IMR-90 (cell line): ENCODE measurements at regions not wholly inside any gene's neighbourhood (a gene's known extent, or its start where the extent isn't known, plus 50 kb on each side); places are given as distances from the start of the nearest gene placed in this dataset.

ENCODE experiments used
- ATAC-seq: fragments of 200-7000 bp; cut with Tn5 transposase; 2 replicates; pipeline ENCODE4 v1.9.1; 2020; ENCODE audit warnings: low read depth, mild to moderate bottlenecking, moderate library complexity
- BruUV-seq: library from RNA; stranded (reverse); fragments of 400-500 nt; replicated peaks from 2 replicates; lab custom pipeline; 2021; lab: Mats Ljungman, UMichigan
- CTCF ChIA-PET: fragments of 300-600 bp; formaldehyde crosslinking; extraction: SDS; loops from one replicate; lab custom pipeline; 2021; ENCODE audit warnings: antibody characterized with exemption; lab: Yijun Ruan, JAX
- POLR2A ChIA-PET: fragments of 300-600 bp; sonication (Branson Sonifier 250); formaldehyde crosslinking; loops from one replicate; lab custom pipeline; 2022; ENCODE audit warnings: antibody characterized with exemption; ENCODE audit not compliant: unreplicated experiment; lab: Charles Lee
- DNase-seq: peaks from one replicate; pipeline ENCODE4 v3.0.0; 2013
- H2AFZ ChIP-seq: replicated peaks from 2 replicates; pipeline ENCODE3; 2013; ENCODE audit warnings: low read length, mild to moderate bottlenecking; ENCODE audit not compliant: poor library complexity
- H2AK5ac ChIP-seq: 2 replicates; pipeline ENCODE4 v1.6.1; 2013; ENCODE audit warnings: low read depth, low read length, inconsistent platforms
- H2AK9ac ChIP-seq: replicated peaks from 2 replicates; pipeline ENCODE3; 2013; ENCODE audit warnings: mild to moderate bottlenecking, low read depth, low read length, moderate library complexity; ENCODE audit not compliant: poor library complexity
- H2BK120ac ChIP-seq: 2 replicates; pipeline ENCODE4 v1.6.1; 2013; ENCODE audit warnings: low read depth, low read length, inconsistent platforms
- H2BK15ac ChIP-seq: 3 replicates; pipeline ENCODE4 v1.6.1; 2013; ENCODE audit warnings: low read depth, low read length, inconsistent platforms
- H2BK20ac ChIP-seq: 2 replicates; pipeline ENCODE4 v1.6.1; 2013; ENCODE audit warnings: low read depth, mild to moderate bottlenecking, inconsistent platforms, low read length, moderate library complexity
- H2BK5ac ChIP-seq: 2 replicates; pipeline ENCODE4 v1.6.1; 2013; ENCODE audit warnings: mild to moderate bottlenecking, low read depth, low read length, inconsistent platforms; ENCODE audit not compliant: poor library complexity, severe bottlenecking
- H3K14ac ChIP-seq: replicated peaks from 2 replicates; pipeline ENCODE4 v1.6.1; 2013; ENCODE audit warnings: low read depth, low read length, inconsistent platforms
- H3K18ac ChIP-seq: 2 replicates; pipeline ENCODE4 v1.6.1; 2013; ENCODE audit warnings: low read depth, low read length, control low read depth
- H3K23ac ChIP-seq: 2 replicates; pipeline ENCODE4 v1.6.1; 2013; ENCODE audit warnings: low read depth, low read length, inconsistent platforms
- H3K27ac ChIP-seq: 2 replicates; pipeline ENCODE4 v1.5.1; 2013; ENCODE audit warnings: mild to moderate bottlenecking, control low read depth, low read length; ENCODE audit not compliant: insufficient read depth
- H3K27me3 ChIP-seq: 2 replicates; pipeline ENCODE4 v1.6.1; 2013; ENCODE audit warnings: low read length; ENCODE audit not compliant: control insufficient read depth, insufficient read depth
- H3K36me3 ChIP-seq: 2 replicates; pipeline ENCODE4 v1.6.1; 2013; ENCODE audit warnings: low read length, mixed read lengths; ENCODE audit not compliant: control insufficient read depth, insufficient read depth
- H3K4ac ChIP-seq: 2 replicates; pipeline ENCODE4 v1.6.1; 2013; ENCODE audit warnings: low read depth, low read length, inconsistent platforms
- H3K4me1 ChIP-seq: 2 replicates; pipeline ENCODE4 v1.6.1; 2013; ENCODE audit warnings: low read length, mixed read lengths; ENCODE audit not compliant: control insufficient read depth, insufficient read depth
- H3K4me2 ChIP-seq: 2 replicates; pipeline ENCODE4 v1.6.1; 2013; ENCODE audit warnings: low read depth, mild to moderate bottlenecking, control low read depth, low read length, moderate library complexity
- H3K4me3 ChIP-seq: 2 replicates; pipeline ENCODE4 v1.5.1; 2013; ENCODE audit warnings: low read depth, mild to moderate bottlenecking, control low read depth, low read length, moderate library complexity; ENCODE audit not compliant: insufficient read depth
- H3K56ac ChIP-seq: 2 replicates; pipeline ENCODE4 v1.6.1; 2013; ENCODE audit warnings: low read length, inconsistent platforms; ENCODE audit not compliant: insufficient read depth; ENCODE audit errors: extremely low read depth
- H3K79me1 ChIP-seq, 2 experiments: 2 replicates each; pipeline ENCODE4 v1.6.1; 2013; ENCODE audit warnings: low read length in 2 of 2, inconsistent platforms in 1 of 2, low read depth in 1 of 2
- H3K9ac ChIP-seq: 2 replicates; pipeline ENCODE4 v1.6.1; 2013; ENCODE audit warnings: low read depth, low read length, control low read depth
- H3K9me1 ChIP-seq: 2 replicates; pipeline ENCODE4 v1.6.1; 2013; ENCODE audit warnings: low read length, inconsistent platforms; ENCODE audit not compliant: insufficient read depth
- H3K9me3 ChIP-seq: 2 replicates; pipeline ENCODE4 v1.6.1; 2013; ENCODE audit warnings: low read length; ENCODE audit not compliant: control insufficient read depth, insufficient read depth
- H4K20me1 ChIP-seq: 2 replicates; pipeline ENCODE4 v1.6.1; 2013; ENCODE audit warnings: low read length, inconsistent platforms; ENCODE audit not compliant: insufficient read depth
- H4K5ac ChIP-seq: 2 replicates; pipeline ENCODE4 v1.6.1; 2013; ENCODE audit warnings: mild to moderate bottlenecking, low read depth, low read length, control low read depth
- H4K8ac ChIP-seq, 2 experiments: 2 replicates each; pipeline ENCODE4 v1.6.1; 2013; ENCODE audit warnings: low read depth in 2 of 2, low read length in 2 of 2, control low read depth in 1 of 2, inconsistent platforms in 1 of 2
- H4K91ac ChIP-seq: 2 replicates; pipeline ENCODE4 v1.6.1; 2013; ENCODE audit warnings: low read depth, low read length, inconsistent platforms; ENCODE audit not compliant: insufficient read depth
- BHLHE40 ChIP-seq: fragments of 150-350 bp; IDR thresholded peaks from 2 replicates; pipeline ENCODE4 v1.6.1; 2016; ENCODE audit warnings: mild to moderate bottlenecking, low read depth, low read length
- CEBPB ChIP-seq: IDR thresholded peaks from 2 replicates; pipeline ENCODE4 v1.6.1; 2012; ENCODE audit warnings: low read depth, low read length, improper control_type of control experiment
- CHD1 ChIP-seq: IDR thresholded peaks from 2 replicates; pipeline ENCODE4 v1.6.1; 2012; ENCODE audit warnings: low read depth, low read length, improper control_type of control experiment
- FOS ChIP-seq: fragments of 150-350 bp; IDR thresholded peaks from 2 replicates; pipeline ENCODE4 v1.6.1; 2016; ENCODE audit warnings: low read depth, low read length
- MAFK ChIP-seq: IDR thresholded peaks from 2 replicates; pipeline ENCODE4 v1.6.1; 2012; ENCODE audit warnings: low read depth, low read length, improper control_type of control experiment
- MAZ ChIP-seq: IDR thresholded peaks from 2 replicates; pipeline ENCODE4 v1.6.1; 2012; ENCODE audit warnings: low read depth, mild to moderate bottlenecking, low read length, improper control_type of control experiment, moderate library complexity, borderline replicate concordance
- MXI1 ChIP-seq: IDR thresholded peaks from 2 replicates; pipeline ENCODE4 v1.6.1; 2012; ENCODE audit warnings: low read depth, mild to moderate bottlenecking, low read length, moderate library complexity, borderline replicate concordance
- NFE2L2 ChIP-seq: fragments of 150-350 bp; IDR thresholded peaks from 2 replicates; pipeline ENCODE4 v1.6.1; 2016; ENCODE audit warnings: low read depth, mild to moderate bottlenecking, low read length
- POLR2A ChIP-seq: IDR thresholded peaks from 2 replicates; pipeline ENCODE4 v1.6.1; 2012; ENCODE audit warnings: mild to moderate bottlenecking, low read depth, low read length
- RAD21 ChIP-seq: IDR thresholded peaks from 2 replicates; pipeline ENCODE4 v1.6.1; 2012; ENCODE audit warnings: low read length, improper control_type of control experiment
- RCOR1 ChIP-seq: IDR thresholded peaks from 2 replicates; pipeline ENCODE4 v1.6.1; 2012; ENCODE audit warnings: mild to moderate bottlenecking, low read length, improper control_type of control experiment; ENCODE audit not compliant: insufficient replicate concordance
- RFX5 ChIP-seq: IDR thresholded peaks from 2 replicates; pipeline ENCODE4 v1.8.0; 2012; ENCODE audit warnings: low read depth, mild to moderate bottlenecking, low read length, moderate library complexity
- SMC3 ChIP-seq: fragments of 150-350 bp; IDR thresholded peaks from 2 replicates; pipeline ENCODE4 v1.6.1; 2016; ENCODE audit warnings: low read depth, mild to moderate bottlenecking, antibody characterized with exemption, low read length, moderate library complexity
- WGBS, 2 experiments: methylation state at CpG; one replicate each; pipeline versions ENCODE4 v1.1.5 to v1.1.7; 2013; ENCODE audit warnings: missing lambda C conversion rate in 2 of 2; ENCODE audit not compliant: insufficient read length in 1 of 2; ENCODE audit errors: extremely low coverage in 2 of 2; 5-methylcytosine and 5-hydroxymethylcytosine counted together
- dilution Hi-C: fragments of 300-500 bp; cut with HindIII; formaldehyde crosslinking; loops from one replicate; pipeline ENCODE4 v1.14.3; 2018; ENCODE audit warnings: low sequenced_read_pairs; ENCODE audit not compliant: unreplicated experiment
- in situ Hi-C: fragments of 300-500 bp; cut with MboI; formaldehyde crosslinking; loops from 3 replicates; pipeline ENCODE4 v1.14.3; 2019; ENCODE audit warnings: low sequenced_read_pairs, inconsistent platforms, mixed read lengths
- intact Hi-C: fragments of 100-400 bp; cut with micrococcal nuclease; formaldehyde crosslinking; loops from 2 replicates; pipeline ENCODE4 v1.10.0; 2022
- TF ChIP-seq, protein P1 (sequence below): fragments of 150-350 bp; IDR thresholded peaks from 2 replicates; pipeline ENCODE4 v1.6.1; 2016; ENCODE audit warnings: low read depth, mild to moderate bottlenecking, low read length, moderate library complexity, borderline replicate concordance
- TF ChIP-seq, protein P2 (sequence below): conservative IDR thresholded peaks from 2 replicates; pipeline ENCODE4 v1.5.1; 2012; ENCODE audit warnings: mild to moderate bottlenecking, low read depth, low read length, improper control_type of control experiment
- TF ChIP-seq, protein P3 (sequence below): fragments of 150-350 bp; IDR thresholded peaks from 2 replicates; pipeline ENCODE4 v1.6.1; 2017; ENCODE audit warnings: mild to moderate bottlenecking, antibody characterized with exemption, low read length, low read depth

- H4K5ac ChIP-seq = no peak overlapping the region
- intact Hi-C loops = no loop called here
- no peak overlapping the region for H2BK15ac ChIP-seq
- H3K18ac ChIP-seq = no peak overlapping the region
- H2BK20ac ChIP-seq = no peak overlapping the region
- no TSS peak for BruUV-seq
- H2BK120ac ChIP-seq = no peak overlapping the region
- CTCF ChIA-PET = interaction anchor here (0.6 kb wide), 1 partner anchor 99 kb away, joined by 3 read pairs; no protein-coding TSS in a partner anchor
- H3K4ac ChIP-seq = no peak overlapping the region
- ATAC-seq = no peak
- H3K4me3 ChIP-seq = no peak overlapping the region
- H3K27ac ChIP-seq = no peak overlapping the region
- POLR2A ChIA-PET = no interaction called here
- H3K14ac ChIP-seq = no peak overlapping the region
- in situ Hi-C loops = no loop called here
- no peak overlapping the region for H2AFZ ChIP-seq
- H3K4me1 ChIP-seq = no peaks in the 10 kb centered on the region
- H2BK5ac ChIP-seq = no peak overlapping the region
- no peak overlapping the region for H3K9ac ChIP-seq
- H3K9me3 ChIP-seq = no peaks in the 10 kb centered on the region
- dilution Hi-C loops = no loop called here
- WGBS, 2 experiments = 10% methylated on average over 2 of the region's 3 CpGs; no CpG with 5 or more reads in 1 of the 2 experiments
- no peaks in the 10 kb centered on the region for H3K36me3 ChIP-seq
- DNase-seq = no peak
- H3K27me3 ChIP-seq = no peaks in the 10 kb centered on the region
- H3K56ac ChIP-seq = no peak overlapping the region
- H3K23ac ChIP-seq = no peak overlapping the region
- H4K20me1 ChIP-seq = no peaks in the 10 kb centered on the region
- no peak for TF ChIP-seq RCOR1
- TF ChIP-seq CHD1 = no peak
- no peak for TF ChIP-seq RFX5
- TF ChIP-seq CEBPB = no peak
- TF ChIP-seq SMC3 = no peak
- TF ChIP-seq POLR2A = no peak
- TF ChIP-seq BHLHE40 = no peak
- TF ChIP-seq, protein P1, sequence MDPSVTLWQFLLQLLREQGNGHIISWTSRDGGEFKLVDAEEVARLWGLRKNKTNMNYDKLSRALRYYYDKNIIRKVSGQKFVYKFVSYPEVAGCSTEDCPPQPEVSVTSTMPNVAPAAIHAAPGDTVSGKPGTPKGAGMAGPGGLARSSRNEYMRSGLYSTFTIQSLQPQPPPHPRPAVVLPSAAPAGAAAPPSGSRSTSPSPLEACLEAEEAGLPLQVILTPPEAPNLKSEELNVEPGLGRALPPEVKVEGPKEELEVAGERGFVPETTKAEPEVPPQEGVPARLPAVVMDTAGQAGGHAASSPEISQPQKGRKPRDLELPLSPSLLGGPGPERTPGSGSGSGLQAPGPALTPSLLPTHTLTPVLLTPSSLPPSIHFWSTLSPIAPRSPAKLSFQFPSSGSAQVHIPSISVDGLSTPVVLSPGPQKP = no peak
- no peak for TF ChIP-seq NFE2L2
- TF ChIP-seq MAZ = no peak
- no peak for TF ChIP-seq RAD21
- TF ChIP-seq, protein P2, sequence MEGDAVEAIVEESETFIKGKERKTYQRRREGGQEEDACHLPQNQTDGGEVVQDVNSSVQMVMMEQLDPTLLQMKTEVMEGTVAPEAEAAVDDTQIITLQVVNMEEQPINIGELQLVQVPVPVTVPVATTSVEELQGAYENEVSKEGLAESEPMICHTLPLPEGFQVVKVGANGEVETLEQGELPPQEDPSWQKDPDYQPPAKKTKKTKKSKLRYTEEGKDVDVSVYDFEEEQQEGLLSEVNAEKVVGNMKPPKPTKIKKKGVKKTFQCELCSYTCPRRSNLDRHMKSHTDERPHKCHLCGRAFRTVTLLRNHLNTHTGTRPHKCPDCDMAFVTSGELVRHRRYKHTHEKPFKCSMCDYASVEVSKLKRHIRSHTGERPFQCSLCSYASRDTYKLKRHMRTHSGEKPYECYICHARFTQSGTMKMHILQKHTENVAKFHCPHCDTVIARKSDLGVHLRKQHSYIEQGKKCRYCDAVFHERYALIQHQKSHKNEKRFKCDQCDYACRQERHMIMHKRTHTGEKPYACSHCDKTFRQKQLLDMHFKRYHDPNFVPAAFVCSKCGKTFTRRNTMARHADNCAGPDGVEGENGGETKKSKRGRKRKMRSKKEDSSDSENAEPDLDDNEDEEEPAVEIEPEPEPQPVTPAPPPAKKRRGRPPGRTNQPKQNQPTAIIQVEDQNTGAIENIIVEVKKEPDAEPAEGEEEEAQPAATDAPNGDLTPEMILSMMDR = no peak
- TF ChIP-seq, protein P3, sequence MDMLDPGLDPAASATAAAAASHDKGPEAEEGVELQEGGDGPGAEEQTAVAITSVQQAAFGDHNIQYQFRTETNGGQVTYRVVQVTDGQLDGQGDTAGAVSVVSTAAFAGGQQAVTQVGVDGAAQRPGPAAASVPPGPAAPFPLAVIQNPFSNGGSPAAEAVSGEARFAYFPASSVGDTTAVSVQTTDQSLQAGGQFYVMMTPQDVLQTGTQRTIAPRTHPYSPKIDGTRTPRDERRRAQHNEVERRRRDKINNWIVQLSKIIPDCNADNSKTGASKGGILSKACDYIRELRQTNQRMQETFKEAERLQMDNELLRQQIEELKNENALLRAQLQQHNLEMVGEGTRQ = no peak
- TF ChIP-seq MXI1 = no peak
- no peak for TF ChIP-seq MAFK
- no peak for TF ChIP-seq FOS
- no peak overlapping the region for H2AK5ac ChIP-seq
- H3K79me1 ChIP-seq = no peaks in the 10 kb centered on the region
- H3K9me1 ChIP-seq = no peaks in the 10 kb centered on the region
- H4K91ac ChIP-seq = no peak overlapping the region
- H4K8ac ChIP-seq = no peak overlapping the region
- no peak overlapping the region for H3K4me2 ChIP-seq
- no peak overlapping the region for H2AK9ac ChIP-seq
These were observed 207.0 kb downstream of the BARHL2 start for GRCh38 chr1:90510143-90510542.
